ENCODE measurements at regions not wholly inside any gene's neighbourhood (a gene's known extent, or its start where the extent isn't known, plus 50 kb on each side); places are given as distances from the start of the nearest gene placed in this dataset.

- H3K4me2 ChIP-seq (ENCODE audit: low read length) = no peak overlapping the region
- H3K27ac ChIP-seq (ENCODE audit: low read length) = no peak overlapping the region
- no peak overlapping the region for H3K4me3 ChIP-seq (ENCODE audit: low read length)
- no peaks in the 10 kb centered on the region for H3F3A ChIP-seq (ENCODE audit: insufficient read depth, low read length, poor library complexity, severe bottlenecking)
- no peaks in the 10 kb centered on the region for H3K9me3 ChIP-seq (ENCODE audit: low read length)
- no peaks in the 10 kb centered on the region for H3K27me3 ChIP-seq (ENCODE audit: insufficient read depth, low read depth, low read length)
- no peaks in the 10 kb centered on the region for H3K36me3 ChIP-seq (ENCODE audit: insufficient read depth, low read length)
- H3K9me2 ChIP-seq (ENCODE audit: insufficient read depth, low read length) = no peaks in the 10 kb centered on the region
- no peaks in the 10 kb centered on the region for H3K79me2 ChIP-seq (replicated peaks; ENCODE audit: insufficient read depth, low read length)
- no peak overlapping the region for H2AFZ ChIP-seq (ENCODE audit: low read depth, low read length)
- H4K20me1 ChIP-seq (ENCODE audit: insufficient read depth) = no peaks in the 10 kb centered on the region
- H3K9ac ChIP-seq (ENCODE audit: low read length) = no peak overlapping the region
- TF ChIP-seq CTCF (IDR thresholded peaks at IDR 0.05; ENCODE audit: poor library complexity, severe bottlenecking) = no peak
- no peak for TF ChIP-seq SMC3 (conservative IDR thresholded peaks at IDR 0.05; ENCODE audit: poor library complexity)
- no peak for TF ChIP-seq POLR2AphosphoS5 (IDR thresholded peaks at IDR 0.05)
- TF ChIP-seq EZH2 (IDR thresholded peaks at IDR 0.05; ENCODE audit: borderline replicate concordance, insufficient read depth, low read length, poor library complexity, severe bottlenecking) = no peak
- no peak for TF ChIP-seq TAF1 (IDR thresholded peaks at IDR 0.05; ENCODE audit: low read depth)
- TF ChIP-seq EP300 (conservative IDR thresholded peaks at IDR 0.05; ENCODE audit: poor library complexity, severe bottlenecking) = no peak
- TF ChIP-seq RAD21 (conservative IDR thresholded peaks at IDR 0.05) = no peak
- no peak for TF ChIP-seq MXI1 (conservative IDR thresholded peaks at IDR 0.05; ENCODE audit: poor library complexity, severe bottlenecking)
- no peak for TF ChIP-seq REST (IDR thresholded peaks at IDR 0.05; ENCODE audit: borderline replicate concordance)
These were observed 452.3 kb downstream of the MTRR start for GRCh38 chr5:8321272-8321671.

GRCh38 chr5:8322484-8322883 lies 453.5 kb downstream of the MTRR start:
- H3K9me2 ChIP-seq (ENCODE audit: insufficient read depth, low read length) = no peaks in the 10 kb centered on the region
- no peaks in the 10 kb centered on the region for H4K20me1 ChIP-seq (ENCODE audit: insufficient read depth)
- TF ChIP-seq EP300 (conservative IDR thresholded peaks at IDR 0.05; ENCODE audit: poor library complexity, severe bottlenecking) = no peak
- no peak for TF ChIP-seq CTCF (IDR thresholded peaks at IDR 0.05; ENCODE audit: poor library complexity, severe bottlenecking)
- no peak for TF ChIP-seq EZH2 (IDR thresholded peaks at IDR 0.05; ENCODE audit: borderline replicate concordance, insufficient read depth, low read length, poor library complexity, severe bottlenecking)
- no peak for TF ChIP-seq MXI1 (conservative IDR thresholded peaks at IDR 0.05; ENCODE audit: poor library complexity, severe bottlenecking)
- no peak for TF ChIP-seq RAD21 (conservative IDR thresholded peaks at IDR 0.05)
- TF ChIP-seq REST (IDR thresholded peaks at IDR 0.05; ENCODE audit: borderline replicate concordance) = no peak
- TF ChIP-seq POLR2AphosphoS5 (IDR thresholded peaks at IDR 0.05) = no peak
- no peak for TF ChIP-seq SMC3 (conservative IDR thresholded peaks at IDR 0.05; ENCODE audit: poor library complexity)
- TF ChIP-seq TAF1 (IDR thresholded peaks at IDR 0.05; ENCODE audit: low read depth) = no peak
- no peaks in the 10 kb centered on the region for H3F3A ChIP-seq (ENCODE audit: insufficient read depth, low read length, poor library complexity, severe bottlenecking)
- H2AFZ ChIP-seq (ENCODE audit: low read depth, low read length) = no peak overlapping the region
- no peaks in the 10 kb centered on the region for H3K9me3 ChIP-seq (ENCODE audit: low read length)
- no peaks in the 10 kb centered on the region for H3K79me2 ChIP-seq (replicated peaks; ENCODE audit: insufficient read depth, low read length)
- H3K4me2 ChIP-seq (ENCODE audit: low read length) = no peak overlapping the region
- no peaks in the 10 kb centered on the region for H3K27me3 ChIP-seq (ENCODE audit: insufficient read depth, low read depth, low read length)
- H3K36me3 ChIP-seq (ENCODE audit: insufficient read depth, low read length) = no peaks in the 10 kb centered on the region
- no peak overlapping the region for H3K4me3 ChIP-seq (ENCODE audit: low read length)
- no peak overlapping the region for H3K27ac ChIP-seq (ENCODE audit: low read length)
- no peak overlapping the region for H3K9ac ChIP-seq (ENCODE audit: low read length)

Data from neural cell (in vitro differentiated cells).